ENCODE measurements at regions not wholly inside any gene's neighbourhood (a gene's known extent, or its start where the extent isn't known, plus 50 kb on each side); places are given as distances from the start of the nearest gene placed in this dataset.
"Not testable (repeated sequence)": the region's sequence is repeated elsewhere in the genome, so short reads cannot be mapped to it uniquely, and the experiment has no call there.

DNA sequence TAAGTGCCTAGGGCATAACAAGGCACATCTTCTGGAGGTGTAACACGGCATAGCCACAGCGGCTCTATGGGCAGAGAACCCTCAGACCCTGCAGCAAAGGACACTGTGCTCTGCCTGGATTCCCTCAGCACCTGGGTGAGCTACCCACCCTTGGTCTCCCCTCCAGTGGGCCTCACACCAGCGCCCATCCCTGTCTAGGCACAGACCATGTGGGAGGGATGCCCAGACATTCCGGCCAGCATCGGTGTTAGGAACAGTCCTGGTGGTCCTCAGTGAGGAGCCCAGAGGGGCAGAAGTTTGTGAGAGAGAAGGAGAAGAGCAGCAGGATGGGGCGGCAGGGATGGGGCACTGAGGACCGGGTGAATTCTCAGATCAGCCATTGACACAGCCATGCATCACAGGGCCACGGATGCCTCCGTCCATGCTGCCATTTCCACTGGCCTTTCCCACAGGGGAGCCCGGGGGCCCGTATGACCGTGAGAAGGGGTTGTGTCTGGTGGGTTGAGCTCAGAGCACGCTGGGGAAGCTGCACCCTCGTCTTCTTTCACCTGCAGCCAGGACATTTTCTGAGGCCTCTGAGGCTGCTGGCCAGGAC is 282.7 kb upstream of the SFSWAP start:
- H3K27ac ChIP-seq: no peak overlapping the region
- H3K4me1 ChIP-seq (replicated peaks in 1 of 2): no peaks in the 10 kb centered on the region
- no peak for TF ChIP-seq POLR2A (IDR thresholded peaks at IDR 0.05)
- no peak for TF ChIP-seq CTCF (IDR thresholded peaks at IDR 0.05)
- intact Hi-C loops (cut with DNase I): no loop called here
- no peak overlapping the region for H3K4me3 ChIP-seq
- DNase-seq: peak in 1 of 7 donors; percentile 34
- H3K36me3 ChIP-seq (replicated peaks in 1 of 2): no peaks in the 10 kb centered on the region
- 66 to 78% (median 70%) methylated on average over 6 to 14 of the region's 14 CpGs for WGBS, 4 donors
- H3K27me3 ChIP-seq: no peaks in the 10 kb centered on the region
- no peaks in the 10 kb centered on the region for H3K9me3 ChIP-seq (replicated peaks in 1 of 3)

DNA sequence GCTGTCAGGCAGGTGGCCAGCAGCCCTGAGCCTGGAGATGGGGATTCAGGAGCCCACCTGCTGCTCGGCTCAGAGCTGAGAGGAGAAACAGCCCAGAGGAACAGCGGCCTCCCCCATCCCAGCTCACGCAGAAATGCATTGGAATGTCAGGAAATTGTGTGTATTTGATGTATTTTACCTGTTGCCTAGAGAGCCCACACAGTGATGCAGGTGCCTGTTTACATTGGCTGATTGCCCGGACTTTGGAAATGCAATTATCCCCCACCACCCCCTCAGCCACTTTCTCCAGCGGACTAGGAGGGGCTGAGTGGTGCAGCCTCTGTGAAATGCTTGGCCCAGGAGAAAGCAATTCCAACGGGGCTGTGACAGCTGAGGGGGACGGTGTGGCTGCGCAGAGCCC is 281.7 kb upstream of the SFSWAP start:
- H3K36me3 ChIP-seq (replicated peaks in 1 of 2); H3K27me3 ChIP-seq; H3K4me3 ChIP-seq; H3K4me1 ChIP-seq (replicated peaks in 1 of 2); intact Hi-C loops (cut with DNase I); H3K9me3 ChIP-seq (replicated peaks in 1 of 3); DNase-seq; H3K27ac ChIP-seq: not testable (repeated sequence)
- WGBS, 4 donors: 16 to 20% methylated on average over 4 to 5 of the region's 8 CpGs; no CpG with 5 or more reads in 2 of the 4 donors

DNA sequence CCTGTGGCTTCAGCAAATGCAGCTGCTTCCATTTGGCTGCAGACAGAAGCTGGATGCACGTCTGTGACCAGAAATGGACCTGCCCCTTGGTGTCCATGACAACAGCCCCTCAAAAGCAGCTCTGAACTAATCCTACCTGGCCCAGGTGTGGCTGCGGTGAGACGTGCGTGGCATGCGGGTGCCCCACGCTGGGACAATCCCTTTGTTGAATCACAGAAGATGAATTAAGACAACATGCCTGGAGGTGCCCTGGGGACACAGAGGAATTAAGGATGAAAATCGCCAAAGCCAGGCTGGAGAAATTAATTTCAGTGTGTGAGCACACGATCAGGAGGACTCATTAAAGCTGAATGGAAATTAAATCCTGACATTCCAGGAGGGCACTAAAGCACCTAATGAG is 281.2 kb upstream of the SFSWAP start:
- H3K4me1 ChIP-seq (replicated peaks in 1 of 2); H3K27ac ChIP-seq; intact Hi-C loops (cut with DNase I); H3K27me3 ChIP-seq; H3K36me3 ChIP-seq (replicated peaks in 1 of 2); H3K4me3 ChIP-seq; H3K9me3 ChIP-seq (replicated peaks in 1 of 3): not testable (repeated sequence)
- WGBS, 4 donors: 43 to 53% (median 50%) methylated on average over 7 to 8 of the region's 8 CpGs
- peak in 1 of 7 donors; percentile 20 for DNase-seq

DNA sequence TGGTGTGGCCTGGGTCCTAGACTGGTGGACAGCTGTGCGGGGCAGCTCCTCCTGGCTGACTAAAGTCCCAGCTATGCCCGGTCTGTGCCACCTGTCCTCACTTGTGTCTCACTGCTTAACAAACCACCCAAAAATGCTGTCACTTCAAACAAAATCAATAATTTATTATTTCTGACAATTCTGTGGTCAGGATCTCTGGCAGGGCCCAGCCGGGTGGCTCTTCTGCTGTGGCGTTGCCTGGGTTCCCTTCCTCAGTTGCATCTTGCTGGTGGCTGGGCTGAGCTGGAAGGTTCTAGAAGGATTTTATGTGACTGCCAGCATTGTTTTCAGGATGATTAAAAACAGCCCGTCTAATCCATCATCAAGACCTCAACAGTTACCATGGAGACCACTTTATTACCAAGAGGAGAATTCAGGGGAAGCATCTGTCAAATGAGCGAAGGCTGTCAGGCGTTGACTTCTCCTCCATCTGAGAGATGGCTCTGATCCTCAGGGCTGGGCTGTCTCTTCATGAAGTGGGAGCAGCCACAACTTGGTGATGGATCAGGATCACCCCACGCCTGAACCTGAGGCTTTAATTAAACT is 280.6 kb upstream of the SFSWAP start:
- no peak for TF ChIP-seq POLR2A (IDR thresholded peaks at IDR 0.05)
- TF ChIP-seq CTCF (IDR thresholded peaks at IDR 0.05): no peak
- Histone ChIP-seq H3K9me3 (replicated peaks in 1 of 3) (no peaks in the 10 kb centered on the region), H3K4me1 (replicated peaks in 1 of 2) (no peaks in the 10 kb centered on the region), H3K36me3 (replicated peaks in 1 of 2) (no peaks in the 10 kb centered on the region), H3K27me3 (no peaks in the 10 kb centered on the region), H3K27ac (no peak overlapping the region), H3K4me3 (no peak overlapping the region)
- intact Hi-C loops (cut with DNase I): no loop called here
- WGBS, 4 donors: 78 to 84% (median 79%) methylated on average over 6 to 8 of the region's 8 CpGs
- DNase-seq: peak in 1 of 7 donors; percentile 15

GRCh38 chr12:131431126-131431655 is 279.7 kb upstream of the SFSWAP start:
- WGBS, 4 donors: 85 to 93% (median 89%) methylated on average over 9 to 17 of the region's 17 CpGs
- H3K27ac ChIP-seq; H3K4me3 ChIP-seq; H3K9me3 ChIP-seq (replicated peaks in 1 of 3); H3K27me3 ChIP-seq; H3K4me1 ChIP-seq (replicated peaks in 1 of 2); H3K36me3 ChIP-seq (replicated peaks in 1 of 2); intact Hi-C loops (cut with DNase I): not testable (repeated sequence)
- peak in 1 of 7 donors; percentile 14 for DNase-seq

Data from adrenal gland (tissue), 9 donors.